NK-92 treated with Interleukin-12 subunit alpha and Interleukin-12 subunit beta, amount 100 ng/mL, for 24 hours (cell line): ENCODE measurements at regions not wholly inside any gene's neighbourhood (a gene's known extent, or its start where the extent isn't known, plus 50 kb on each side); places are given as distances from the start of the nearest gene placed in this dataset.

Source experiments
- DNase-seq: peaks from one replicate; lab custom pipeline; 2025; lab: John Stamatoyannopoulos, UW

DNA sequence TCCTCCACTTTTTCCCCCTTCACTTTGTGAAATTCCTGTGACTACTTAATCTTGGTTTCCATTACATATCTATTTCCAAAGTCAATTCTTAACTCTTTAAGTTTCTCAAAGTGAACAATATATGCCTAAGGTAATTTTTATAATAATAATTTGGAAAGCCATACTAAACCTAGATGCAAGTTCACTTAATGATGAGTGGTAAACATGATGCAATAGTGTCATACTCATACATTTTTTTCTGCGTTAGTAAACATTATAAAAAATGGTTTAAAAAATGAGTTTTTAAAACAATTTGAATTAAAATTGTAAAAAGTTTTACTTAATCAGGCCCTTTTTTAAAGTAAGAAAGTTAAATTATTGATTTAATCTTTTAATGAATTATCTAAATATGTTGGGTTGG lies 659.4 kb upstream of the FZD8 start:
- no peak for DNase-seq

DNA sequence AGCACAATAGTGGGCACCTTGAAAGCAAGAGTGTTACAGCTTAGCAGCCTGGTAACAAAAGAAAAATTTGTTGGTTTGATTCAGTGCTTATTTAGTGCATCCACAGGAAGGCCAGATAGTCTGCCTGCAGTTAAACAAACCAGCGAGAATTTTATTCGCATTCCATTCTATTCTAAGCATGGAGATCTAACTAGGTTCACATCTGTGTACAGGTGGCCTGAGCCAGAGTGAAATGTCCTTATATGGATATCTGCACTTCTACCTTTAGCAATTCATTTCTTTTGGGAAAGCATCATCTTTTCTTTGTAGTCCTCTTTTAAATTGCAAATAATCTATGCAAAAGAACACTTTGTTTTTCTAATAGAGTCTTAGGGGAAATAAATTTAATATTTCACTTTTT lies 659.0 kb upstream of the FZD8 start:
- no peak for DNase-seq

DNA sequence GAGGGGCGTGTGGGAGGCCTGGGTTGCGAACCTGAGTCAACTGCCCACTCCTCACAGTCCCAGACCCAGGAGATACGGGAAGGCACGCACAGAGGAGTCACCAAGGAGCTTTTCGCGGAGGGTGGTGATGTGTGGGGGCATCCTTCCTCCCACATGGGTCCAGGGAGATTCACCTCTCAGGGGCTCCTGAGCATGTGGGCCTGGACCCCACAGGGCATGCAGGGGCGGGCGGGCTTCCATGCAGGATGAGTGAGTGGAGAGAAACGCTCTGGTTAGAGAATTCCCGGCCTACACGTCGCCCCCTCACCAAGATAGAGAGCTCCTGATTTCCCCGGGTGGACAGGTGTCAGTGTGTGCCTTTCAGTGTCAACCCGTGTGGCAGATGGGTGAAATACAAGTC lies 641.7 kb upstream of the FZD8 start:
- no peak for DNase-seq

DNA sequence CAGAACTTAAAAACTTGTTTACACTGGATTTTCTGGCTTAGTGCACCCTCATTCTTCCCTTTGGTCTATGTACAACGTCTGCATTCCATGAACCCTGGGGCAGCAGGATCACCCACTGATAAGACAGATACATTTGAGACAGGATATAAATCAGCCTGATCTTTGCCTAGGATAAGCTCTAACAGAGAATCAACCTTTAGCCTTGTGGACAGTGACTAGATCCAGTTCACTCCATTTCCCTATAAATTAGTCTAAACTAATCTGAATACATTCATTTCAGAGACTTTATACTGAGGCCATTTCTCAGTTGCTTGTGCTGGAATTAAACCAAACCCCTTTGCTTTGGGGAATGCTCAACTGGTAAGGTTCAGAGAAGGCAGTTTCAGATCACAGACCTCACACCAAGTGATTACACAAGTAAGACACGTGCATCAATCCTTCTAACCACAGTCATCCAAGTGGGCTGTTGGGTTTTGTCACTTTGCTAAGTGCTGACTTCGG lies 639.8 kb upstream of the FZD8 start:
- DNase-seq: no peak

DNA sequence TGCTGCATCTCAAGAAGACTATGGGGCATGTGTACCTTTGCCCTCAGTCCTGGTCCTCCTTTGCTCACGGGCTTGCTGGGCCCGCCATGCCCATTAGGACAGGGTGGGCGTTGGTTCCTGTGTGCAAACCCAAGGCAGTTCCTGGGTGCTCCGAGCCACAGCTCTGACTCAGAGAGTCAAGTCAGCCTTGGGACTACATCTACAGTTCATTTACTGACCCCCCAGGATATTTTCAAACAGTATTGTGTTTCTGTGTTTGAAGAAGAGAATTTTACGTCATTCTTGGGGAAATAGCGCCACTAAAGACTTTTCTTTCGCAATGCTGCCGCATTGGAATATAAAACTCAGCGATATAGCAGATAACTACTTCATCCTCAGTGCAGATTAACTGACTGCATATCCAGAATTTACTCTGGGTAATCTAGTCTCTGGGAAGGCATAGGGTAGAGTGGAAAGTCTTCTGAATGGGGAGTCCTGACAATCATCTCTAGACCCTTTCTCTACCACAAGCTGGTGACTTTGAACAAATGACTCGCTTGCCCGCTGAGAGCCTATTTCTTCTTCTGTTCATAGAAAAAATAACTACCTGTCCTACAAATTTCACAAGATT lies 638.9 kb upstream of the FZD8 start:
- no peak for DNase-seq

DNA sequence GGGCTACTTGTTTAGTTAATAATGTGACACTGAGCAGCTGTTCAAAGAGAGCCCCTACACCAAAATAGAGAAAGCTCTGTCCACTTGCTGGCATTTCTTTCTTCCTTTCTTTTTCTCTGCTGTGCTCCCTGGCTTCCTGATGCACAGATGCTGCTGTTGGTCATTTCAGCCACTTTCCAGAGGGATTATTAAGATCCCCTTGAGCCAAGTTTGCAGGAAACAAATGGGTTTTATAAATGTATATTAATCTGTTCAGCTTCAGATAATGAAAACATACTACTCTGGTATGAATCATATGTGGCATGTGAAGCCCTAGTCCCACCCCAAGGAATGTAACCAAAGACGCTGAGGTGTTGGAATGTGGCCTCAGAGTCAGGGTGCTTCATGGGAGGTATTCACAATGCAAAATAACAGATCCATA lies 638.2 kb upstream of the FZD8 start:
- no peak for DNase-seq

DNA sequence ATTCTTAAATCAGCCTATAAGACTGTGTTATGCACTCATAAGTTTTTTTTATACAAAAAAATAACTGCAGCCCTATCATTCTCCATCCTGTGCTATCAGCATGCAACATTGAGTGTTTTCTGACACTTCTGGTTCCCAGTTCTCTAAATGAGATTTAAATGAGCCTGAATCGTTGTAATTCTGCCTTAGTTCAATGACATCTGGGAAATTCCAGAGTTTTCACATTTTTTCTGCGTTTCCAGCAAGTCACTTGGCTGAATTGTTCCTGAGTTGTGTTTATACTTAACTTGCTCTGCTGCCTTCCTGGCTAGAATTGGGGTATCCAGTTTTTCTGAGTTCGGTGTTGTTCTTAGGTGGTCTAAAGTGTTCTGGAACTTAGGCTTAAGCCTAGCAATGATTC lies 636.1 kb upstream of the FZD8 start:
- DNase-seq: no peak

DNA sequence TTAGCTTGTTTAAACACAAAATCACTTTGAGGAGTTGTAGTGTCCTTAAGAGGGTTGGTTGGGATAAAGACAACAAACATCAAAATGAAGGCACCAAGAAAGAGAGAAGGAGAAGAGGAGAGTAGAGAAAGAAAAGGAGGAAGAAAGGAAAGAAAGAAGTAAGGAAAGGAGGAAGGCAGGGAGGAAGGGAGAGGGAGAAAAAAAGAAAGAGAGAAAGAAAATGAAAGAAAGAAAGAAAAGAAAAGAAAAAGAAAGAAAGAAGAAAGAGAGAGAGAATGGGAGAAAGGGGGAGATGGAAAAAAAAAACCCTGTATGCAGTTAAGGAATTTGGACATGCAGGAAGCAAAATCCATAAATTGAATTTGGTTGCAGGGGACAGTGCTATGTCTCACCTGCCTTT lies 635.4 kb upstream of the FZD8 start:
- no peak for DNase-seq

DNA sequence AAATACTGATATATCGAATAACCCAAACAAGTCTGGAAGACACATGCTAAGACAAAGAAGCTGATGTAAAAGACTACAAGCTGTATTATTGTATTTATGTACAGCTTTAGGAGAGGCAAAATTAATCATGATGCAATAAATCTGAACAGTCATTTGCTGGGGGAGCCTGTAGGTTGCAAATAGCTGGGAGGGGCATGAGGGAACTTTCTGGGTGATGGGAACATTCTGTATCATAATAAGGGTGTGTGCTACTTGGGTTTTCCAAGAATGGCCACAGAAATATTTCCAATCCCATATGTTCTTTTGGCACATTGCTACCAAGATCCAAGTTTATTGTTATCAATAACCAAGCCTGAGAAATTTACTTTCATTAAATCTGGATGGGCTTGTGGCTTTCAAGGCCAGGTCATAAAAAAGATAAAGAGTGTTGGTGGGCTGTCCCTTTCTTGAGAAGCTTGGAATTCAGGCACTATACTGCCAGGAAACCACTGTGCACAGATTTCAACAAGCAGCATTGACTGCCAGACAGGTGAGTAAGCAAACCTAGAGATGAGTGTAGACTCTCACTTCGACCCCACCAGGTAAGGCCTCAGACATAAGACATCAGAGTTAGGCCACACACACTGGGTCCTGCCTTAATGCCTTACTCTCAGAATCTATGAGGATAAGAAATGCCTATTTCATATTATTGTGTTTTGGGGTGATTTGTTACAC lies 629.7 kb upstream of the FZD8 start:
- no peak for DNase-seq

DNA sequence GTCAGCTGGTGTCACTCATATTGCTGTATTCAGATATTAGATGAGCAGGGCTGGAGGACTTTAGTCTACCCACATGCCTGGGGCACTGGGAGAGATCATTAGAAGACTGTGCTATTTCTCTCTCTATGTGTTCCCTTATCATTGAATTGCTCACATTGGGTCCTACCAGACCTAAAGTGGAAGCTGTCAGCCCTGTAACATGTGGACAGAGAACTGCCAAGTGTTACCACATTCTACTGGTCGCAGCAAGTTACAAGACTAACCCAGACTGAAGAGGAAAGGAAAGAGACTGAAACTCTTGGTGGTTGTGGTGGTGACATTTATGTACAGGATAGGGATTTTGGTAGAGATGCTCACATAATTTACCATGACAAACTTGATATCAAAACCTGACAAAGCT lies 627.1 kb upstream of the FZD8 start:
- DNase-seq: no peak

DNA sequence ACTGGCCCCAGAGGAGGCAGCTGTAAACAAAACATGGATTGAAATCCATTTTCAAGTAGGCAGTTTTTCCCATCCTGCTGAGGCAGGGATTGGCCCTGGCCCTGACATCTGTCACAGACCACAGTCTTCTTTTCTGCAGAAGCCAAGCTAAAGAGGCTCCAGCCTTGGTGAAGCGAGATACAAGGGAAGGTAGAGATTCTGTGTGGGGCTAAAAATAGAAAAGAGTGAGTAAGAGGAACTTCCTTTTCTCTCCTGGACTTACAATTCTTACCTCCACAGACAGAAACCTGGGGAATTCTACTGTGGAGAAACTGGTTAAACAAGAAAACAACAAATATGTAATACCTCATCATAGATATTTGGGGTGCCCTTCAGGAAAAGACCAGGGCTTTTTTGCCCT lies 624.8 kb upstream of the FZD8 start:
- DNase-seq: no peak

DNA sequence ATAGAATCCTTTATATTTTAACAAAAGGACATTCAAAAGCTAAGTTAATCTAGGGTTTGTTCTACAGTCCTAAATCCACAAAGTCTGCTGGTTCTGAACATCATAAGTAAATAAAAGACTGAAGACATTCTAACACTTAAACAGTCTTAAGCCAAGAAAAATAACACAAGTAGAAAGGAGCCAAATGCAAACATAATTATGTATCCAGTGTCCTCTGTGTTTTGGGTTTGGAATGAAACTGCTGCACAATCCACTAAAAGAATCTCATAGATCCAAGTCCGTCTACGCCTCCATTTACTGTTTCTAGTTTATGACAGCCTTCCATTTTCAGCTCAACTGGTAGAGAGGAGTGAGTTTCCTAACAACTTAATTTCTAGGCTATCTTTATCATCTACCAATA lies 623.6 kb upstream of the FZD8 start:
- DNase-seq: no peak

DNA sequence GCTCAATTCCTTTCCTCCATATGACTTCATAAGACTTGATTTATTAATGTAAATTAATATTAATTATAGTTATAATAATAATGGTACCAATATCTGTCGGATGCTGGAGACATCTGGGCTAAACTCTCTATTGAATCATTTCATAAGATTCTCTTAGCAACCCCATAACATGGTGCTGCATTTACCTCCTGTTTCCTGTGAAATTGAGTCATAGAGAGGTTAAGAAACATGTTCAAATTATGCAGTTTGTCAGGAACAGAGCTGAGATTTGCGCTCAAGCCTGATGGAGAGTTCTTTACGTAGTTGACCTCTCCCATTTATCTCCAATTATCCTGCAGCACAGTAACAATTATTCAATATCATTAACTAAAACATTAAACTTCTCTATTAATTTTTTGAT lies 621.8 kb upstream of the FZD8 start:
- no peak for DNase-seq

DNA sequence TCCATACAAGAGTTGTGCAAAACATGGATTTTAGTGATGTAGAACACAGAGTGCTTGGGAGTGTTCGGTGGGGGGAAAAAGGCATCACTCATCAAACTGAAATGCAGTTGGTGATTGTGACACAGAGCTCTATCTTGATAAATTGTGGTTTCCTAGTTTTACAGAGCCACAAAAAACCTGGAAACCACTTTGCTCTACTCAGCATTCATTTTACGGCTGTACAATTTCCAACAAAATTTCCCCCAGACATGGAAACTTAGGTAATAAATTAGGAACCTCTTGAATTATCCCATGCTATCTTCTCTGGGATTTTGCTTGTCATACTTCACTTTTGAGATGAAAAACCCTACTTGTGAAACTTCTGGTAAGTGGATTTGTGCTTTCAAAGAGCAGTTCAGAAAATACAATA lies 614.9 kb upstream of the FZD8 start:
- no peak for DNase-seq

DNA sequence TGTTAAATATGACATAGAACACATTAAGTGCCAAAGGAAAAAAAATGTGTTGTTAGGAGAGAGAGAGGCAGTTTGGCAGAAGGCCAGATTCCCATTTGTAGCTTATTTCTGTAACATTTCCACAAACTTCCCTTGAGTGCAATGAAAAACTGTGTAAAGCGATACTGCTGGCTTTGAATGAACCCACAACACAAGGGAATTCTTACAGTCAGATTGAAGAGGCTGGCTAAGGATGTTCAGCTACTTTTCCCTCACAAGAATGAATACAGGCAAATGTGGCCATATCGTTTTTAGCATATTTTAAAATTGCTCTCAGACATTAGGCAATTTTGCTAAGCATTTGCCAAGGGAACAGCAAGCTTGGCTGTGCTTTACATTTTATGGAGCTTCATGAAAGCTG lies 614.1 kb upstream of the FZD8 start:
- DNase-seq: no peak

DNA sequence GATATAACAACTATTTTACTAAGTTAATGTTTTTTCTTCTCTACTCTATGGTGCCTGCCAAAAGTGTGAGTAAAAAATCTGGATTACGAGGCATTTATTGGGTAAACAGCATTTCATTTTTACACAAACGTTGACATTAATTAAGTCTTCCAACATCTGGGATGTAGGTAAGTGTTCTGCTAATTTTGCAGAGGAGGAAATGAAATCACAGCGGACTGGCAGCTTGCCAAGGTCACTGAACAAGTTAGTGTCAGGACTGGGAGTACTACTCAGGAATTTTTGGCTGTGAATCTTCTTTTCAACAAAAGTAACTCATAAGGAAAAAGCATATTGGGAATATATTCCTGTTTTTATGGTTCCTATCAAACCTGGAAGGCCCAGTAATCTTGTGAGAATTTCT lies 612.1 kb upstream of the FZD8 start:
- DNase-seq: no peak

DNA sequence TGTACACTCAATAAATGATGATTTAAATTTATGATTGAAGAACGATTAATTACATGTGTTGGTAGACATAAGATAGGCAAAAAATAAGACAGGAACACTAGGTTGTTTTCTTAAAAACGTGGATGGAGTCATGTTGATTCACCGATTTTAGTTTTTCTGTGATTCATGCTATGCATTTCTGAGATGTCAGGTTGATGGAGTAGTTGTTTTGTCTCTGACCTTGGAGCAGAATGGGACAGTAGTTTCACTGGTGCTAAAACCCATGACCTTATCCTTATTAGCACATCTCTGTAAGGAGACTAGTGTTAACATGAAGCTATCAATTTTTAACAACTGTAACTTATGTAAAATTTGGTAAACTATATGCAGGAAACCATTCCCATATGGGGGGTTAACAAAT lies 611.6 kb upstream of the FZD8 start:
- DNase-seq: no peak

DNA sequence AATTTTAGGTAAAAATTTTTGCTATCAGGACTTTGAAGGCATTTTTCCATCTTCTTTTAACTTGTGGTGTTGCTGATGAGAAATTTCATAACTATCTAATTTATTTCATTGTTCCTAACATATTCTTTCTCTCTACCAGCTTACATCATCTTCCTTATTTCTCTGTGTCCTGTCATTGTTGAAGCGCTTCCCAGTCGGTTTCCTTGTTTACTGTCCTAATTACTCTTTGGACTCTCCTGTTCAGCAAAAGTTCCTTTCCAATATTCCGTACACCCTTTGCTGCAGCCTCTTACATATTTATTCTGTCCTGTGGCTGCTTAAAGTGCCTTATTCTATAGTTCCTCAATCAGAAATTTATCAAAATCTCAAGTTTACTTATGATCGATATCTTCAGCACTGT lies 609.0 kb upstream of the FZD8 start:
- no peak for DNase-seq

DNA sequence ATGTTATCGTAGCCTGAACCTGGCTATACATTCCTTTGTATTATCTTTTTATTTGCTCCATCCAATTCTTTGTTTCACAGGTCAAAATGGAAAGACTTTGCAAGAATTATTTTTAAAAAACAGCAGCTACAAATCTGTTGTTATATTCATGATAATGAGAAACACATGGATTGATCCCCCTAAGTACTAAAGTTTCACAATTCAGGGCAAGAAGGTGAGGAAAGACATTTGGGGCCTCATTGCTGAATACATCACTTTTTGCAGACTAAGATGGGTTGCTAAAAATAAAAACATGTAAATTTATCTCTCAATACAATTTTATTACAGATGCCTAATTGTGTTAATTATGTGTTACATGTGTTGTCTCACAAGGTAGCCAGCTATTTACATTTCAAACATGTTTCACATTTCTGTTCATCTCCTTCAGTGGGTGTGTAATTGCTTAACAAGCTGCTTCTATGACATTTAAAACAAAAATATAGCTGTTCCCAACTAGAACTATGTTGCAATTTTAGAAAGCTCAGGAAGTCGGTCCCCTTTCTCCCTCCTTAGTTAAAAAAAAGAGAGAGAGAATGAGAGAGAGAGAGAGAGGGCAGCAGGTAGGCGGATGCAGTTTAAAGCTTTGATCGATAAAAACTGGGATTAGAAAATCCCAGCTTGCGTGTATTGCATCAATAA lies 606.3 kb upstream of the FZD8 start:
- no peak for DNase-seq

DNA sequence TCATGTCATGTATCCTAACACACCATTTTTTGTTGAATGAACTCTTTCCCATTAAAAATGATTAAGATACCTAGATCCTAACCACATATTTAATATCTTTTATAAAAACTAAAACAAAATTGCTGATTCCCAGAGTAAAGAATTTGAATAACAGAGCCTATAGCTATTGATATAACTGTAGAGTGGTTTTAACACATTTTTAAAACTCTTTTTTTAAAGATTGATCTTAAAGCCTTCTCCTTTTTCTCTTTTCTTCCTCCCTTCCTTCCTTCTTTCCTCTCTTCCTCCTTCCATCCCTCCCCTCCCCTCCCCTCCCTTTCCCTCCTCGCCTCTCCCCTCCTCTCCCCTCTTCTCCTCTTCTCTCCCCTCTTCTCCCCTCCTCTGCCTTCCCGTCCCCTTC lies 605.4 kb upstream of the FZD8 start:
- DNase-seq: no peak

DNA sequence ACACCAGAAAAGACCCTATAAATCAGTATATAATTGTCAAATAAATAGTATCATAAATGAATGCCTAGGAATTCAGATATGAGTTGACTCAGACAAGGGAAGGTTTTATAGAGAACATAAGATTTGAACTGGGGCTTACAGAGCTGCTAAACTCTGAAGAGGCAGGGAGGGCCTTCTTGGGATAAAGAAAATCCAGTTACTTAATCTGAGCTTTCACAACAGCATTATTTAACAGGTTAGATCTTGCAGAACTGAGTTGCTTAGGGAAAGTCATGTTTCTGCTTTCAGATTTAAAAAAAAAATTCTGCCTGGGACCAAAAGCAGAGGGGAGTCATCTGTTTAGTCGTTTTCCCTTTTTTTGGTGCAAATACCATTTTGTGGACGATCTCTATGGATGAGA lies 594.8 kb upstream of the FZD8 start:
- no peak for DNase-seq

DNA sequence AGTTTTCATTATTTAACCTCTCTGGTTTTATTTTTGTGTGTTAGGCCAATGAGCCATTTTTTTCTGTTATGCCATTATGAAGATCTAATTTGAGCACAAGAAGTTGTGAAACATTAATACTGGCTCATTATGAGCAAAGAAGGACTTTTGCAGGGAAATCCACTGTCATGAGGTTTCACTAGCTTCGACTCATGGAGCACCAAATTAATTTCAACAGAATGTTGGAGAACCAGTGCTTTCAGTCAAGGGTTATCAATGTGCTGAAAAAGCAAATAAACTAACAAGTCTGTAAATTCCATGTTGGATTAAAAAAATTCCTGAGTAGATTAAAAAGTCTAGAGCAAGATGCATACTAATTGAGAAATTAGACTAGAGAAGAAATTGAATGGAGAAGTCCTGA lies 594.2 kb upstream of the FZD8 start:
- DNase-seq: no peak

DNA sequence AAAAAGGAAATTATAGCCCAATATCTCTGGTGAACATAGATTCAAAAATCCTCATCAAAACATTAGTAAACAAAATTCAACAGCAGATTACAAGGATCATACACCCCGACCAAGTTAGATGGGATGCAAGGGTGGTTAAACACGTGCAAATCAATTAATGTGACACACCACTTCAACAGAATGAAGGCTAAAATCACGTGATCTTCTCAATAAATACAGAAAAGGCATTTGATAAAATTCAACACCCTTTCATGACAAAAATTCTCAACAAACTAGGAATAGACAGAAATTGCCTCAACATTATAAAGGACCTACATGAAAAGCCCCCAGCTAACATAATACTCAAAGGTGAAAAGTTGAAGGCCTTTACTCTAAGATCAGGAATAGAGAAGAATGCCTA lies 590.8 kb upstream of the FZD8 start:
- no peak for DNase-seq
